GM21619 (cell line): ENCODE measurements at regions not wholly inside any gene's neighbourhood (a gene's known extent, or its start where the extent isn't known, plus 50 kb on each side); places are given as distances from the start of the nearest gene placed in this dataset.

Experiments used
- ATAC-seq: cut with Tn5 transposase; IDR thresholded peaks from one replicate; pipeline ENCODE4 v1.9.1; 2021; ENCODE audit not compliant: unreplicated experiment

DNA sequence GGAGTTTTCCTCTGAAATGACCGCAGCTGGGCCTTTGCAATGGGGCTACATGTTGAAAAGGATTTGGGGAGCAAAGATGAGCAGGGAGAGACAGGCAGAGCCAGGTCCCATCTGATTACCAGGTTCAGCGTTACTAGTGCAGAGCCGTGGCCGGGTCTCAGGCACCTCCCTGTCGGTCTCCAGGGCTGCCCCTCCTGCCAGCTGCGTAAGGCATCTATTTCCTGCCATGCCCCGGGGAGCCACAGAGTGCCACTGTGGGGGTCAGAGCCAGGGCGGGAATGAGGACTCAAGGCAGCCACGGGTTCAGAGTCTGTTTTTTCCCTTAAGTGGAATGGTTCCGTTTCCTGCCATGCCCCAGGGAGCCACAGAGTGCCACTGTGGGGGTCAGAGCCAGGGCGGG is 382.6 kb upstream of the SHH start:
- ATAC-seq: no peak

DNA sequence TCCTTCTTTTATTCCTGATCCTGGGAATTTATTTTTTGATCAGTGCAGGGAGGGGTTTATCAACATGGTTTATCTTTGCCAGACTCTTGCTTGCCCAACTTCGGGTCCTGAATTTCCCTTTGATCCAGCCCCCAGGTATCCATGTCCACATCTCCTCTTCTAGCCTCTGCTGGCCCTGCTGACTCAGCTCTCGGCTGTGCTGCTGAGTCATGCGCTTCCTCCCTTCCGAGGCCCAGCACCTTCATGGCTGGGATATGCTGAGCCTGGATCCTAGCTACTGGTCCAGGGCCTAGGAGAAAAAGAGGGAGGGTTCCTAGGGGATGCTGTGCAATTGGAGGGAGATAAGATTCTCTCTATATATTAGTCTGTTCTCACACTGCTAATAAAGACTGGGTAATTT is 380.7 kb upstream of the SHH start:
- ATAC-seq: no peak

DNA sequence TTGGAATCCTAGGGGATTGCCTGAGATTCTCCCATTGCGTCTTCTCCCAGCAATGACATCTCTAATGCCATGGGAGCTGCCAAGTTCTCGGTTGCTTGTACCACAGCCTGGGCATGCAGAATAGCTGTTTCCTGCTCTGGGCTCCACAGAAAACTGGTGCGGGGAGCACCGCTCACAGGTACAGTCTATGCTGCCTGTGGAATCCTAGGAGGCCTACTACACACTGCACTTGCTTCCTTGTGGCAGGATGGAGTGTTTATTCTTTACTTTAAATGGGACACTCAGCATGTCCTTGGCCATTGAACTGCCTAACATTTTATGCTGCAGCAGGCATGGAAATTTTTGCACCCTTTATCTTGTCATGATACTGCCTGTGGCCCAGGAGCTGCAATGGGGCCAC is 378.8 kb upstream of the SHH start:
- ATAC-seq: no peak

DNA sequence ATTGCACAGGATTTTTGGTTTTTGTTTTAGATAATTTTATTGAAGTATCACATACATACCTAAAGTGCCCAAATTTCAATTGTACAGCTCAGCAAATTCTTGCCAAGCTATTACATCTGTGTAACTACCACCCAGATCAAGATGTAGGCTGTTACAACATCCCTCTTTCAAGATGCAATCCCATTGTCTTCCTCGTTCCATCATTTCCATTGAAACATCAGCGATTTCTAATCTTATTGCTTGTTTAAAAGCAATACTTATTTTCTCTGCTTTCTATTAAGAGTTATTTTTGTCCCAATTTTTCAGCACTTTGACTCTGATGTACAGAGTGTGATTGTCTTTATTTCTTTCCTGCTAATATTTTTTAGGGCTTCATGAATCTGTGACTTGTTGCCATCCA is 372.8 kb upstream of the SHH start:
- no peak for ATAC-seq

DNA sequence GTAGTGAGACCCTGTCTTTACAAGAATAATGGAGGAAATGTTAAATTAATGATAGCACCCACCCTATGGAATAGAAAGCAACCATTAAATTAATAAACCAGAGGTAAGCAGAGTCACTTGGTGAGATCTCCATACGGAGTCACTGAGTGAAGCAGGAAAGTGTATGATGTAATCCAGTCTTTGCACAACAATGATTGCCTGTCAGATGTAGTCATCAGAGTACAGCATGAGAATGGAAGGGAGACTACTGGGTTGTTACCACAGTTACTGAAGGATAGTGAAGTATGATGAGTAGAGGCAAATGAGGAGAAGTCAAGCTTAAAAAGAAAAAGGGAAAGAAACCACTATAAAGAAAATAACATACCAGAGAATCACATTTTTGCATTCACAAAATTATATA is 371.9 kb upstream of the SHH start:
- no peak for ATAC-seq

DNA sequence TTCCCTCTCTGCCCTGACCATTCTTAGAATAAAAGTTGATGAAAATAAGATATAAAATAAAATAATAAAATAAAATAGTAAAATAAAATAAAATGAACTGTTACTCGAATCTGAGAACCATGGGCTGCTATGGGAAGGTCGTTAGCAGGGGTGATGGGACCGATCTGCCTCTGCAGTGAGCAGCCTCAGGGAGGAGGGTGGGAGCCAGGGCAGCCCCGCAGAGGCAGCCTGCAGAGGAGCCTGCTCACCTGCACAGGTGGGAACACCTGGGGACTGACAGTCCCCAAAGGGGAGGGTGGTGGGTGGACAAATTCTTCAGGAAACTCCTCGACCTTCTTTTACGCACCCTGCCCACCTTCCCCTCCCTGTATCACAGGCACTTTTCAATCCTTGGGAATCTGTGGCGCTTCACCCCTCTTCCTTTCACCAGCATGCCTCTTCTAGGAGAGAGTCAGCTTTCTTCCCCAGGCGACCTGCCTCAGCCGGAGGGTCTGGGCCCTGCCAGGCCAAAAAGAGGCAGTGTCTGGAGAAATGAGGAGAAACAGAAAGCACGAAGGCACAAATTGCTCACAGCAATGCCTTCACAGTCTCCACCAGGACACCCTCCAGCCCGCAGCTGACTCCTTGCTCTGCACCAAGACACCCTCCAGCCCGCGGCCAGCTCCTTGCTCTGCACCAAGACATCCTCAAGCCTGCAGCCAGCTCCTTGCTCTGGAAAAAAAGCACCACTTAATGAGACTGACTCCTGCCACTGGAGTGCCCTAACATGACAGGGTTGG is 368.4 kb upstream of the SHH start:
- no peak for ATAC-seq

DNA sequence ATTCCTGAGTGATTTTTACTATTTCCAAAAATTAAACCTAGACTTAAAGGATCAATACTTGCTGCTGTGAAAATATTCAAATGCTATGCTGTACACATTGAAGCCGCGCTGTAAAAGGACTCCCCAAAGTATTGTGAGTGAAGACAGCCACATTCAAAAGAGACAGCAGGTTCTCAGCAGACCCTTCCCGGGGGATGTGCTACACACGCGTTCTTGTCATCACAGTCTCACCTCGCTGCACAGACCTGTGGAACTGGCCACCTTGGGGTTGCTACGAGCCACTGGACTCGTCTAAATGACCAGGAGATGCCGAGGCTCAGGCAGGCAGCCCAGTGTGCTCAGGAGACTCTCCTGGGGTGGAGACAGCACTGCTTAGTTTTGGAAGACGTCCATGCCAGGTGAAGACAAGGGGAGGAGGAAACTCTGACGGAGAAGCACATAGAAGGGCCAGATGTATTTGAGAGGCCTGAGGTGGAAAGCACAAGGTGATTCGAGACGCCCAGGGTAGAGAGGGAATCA is 367.7 kb upstream of the SHH start:
- ATAC-seq: no peak

DNA sequence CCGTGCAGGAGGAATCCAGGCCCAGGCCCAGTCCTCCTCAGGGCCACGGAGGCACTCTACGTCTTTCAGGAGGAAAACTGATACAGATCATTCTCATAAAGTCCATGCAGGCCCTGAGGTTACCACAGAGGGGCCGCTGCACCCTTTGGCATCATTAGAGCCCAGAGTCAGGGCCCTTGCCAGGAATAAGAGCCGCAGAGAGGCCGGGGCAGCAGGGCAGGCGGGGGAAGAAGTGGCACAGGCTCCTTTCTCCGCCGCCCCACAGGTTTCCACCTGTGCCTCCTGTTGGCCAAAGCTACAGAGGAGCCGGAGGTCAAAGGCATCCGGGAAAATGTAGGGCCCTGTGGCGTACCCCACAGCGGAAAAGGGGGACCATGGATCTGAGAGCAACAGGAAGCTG is 366.6 kb upstream of the SHH start:
- no peak for ATAC-seq

DNA sequence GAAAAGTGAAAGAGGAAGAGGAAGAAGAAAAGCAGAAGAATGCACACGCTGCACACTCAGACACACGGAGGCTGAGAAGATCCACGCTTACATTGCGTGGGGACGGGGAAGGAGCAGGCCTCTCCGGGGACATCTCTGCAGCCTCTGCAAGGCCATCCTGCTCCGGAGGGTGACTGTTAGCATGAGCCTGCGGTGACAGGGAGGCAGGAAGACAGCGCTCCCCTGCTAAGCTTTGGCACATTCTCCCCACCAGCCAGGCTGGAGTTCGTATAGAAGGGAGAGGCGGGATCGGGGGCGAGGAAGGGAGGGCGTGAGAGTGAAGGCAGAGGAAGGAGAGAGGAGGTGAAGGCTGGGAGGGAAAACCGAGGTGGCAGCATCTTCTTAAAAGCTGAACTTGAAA is 366.0 kb upstream of the SHH start:
- no peak for ATAC-seq

DNA sequence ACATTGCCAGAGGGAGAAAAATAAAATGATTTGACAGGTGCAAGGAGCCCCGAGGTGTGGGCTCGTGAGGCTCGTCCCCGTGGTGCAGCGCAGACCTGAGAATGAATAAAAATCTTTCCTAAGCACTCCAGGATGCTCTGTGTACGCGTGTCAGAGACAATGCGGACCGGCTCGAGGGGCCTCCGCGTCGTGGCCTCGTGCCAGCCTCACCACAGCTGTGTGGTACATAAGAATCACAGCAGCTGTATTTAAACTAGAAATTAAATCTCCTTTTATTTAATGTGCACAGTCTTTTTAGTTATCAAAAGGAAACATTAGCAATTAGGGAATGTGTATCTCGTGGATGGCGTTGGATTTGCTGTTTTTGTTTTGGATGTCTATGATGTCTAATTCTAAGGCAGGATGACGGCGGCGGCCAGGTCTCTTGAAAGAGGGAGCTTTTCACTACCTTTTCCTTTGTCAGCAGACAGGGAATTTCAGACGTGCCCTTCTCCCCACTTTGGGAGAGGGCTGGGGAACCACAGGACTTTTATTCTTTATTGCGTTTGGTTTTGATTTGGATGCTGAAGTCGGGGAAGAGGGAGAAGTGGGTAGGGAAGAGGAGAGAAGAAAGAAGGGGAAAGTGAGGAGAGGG is 365.3 kb upstream of the SHH start:
- ATAC-seq: no peak

DNA sequence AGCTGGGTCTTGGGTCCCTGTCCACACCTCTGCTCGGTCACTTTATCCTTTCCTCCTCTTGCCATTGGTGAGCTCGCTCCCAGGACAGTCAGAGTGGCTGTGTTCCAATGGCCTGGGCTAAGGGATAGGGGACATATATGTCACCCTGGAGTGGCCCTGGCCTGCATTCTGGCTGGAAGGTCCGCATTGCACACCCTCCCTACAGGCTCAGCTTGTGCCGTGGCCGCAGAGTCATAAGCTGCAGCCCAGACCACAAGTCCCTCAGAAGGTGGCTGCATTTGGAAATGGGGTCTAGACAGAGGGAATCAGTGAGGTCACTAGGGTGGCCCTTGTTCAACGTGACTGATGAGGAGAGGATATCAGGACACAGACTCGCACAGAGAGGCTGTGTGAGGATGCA is 363.8 kb upstream of the SHH start:
- ATAC-seq: no peak

DNA sequence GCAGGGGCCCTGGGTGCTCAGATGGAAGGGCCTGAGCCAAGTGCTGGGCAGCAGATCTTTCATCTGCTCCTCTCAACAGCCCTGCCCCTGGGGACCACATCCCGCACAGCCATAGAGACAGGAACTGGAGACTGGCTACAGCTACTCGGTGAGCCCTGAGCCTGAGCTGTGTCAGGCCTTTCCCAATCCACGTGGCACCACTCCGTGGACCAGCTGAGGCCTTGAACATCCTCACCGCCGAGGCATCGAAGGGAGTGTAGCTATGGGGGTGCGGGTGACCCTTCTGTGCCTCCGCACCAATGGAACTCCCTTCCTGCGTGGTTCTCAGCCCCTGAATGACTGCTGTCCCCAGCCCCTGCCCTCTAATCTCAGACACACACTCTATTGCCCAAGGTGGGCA is 362.7 kb upstream of the SHH start:
- no peak for ATAC-seq

DNA sequence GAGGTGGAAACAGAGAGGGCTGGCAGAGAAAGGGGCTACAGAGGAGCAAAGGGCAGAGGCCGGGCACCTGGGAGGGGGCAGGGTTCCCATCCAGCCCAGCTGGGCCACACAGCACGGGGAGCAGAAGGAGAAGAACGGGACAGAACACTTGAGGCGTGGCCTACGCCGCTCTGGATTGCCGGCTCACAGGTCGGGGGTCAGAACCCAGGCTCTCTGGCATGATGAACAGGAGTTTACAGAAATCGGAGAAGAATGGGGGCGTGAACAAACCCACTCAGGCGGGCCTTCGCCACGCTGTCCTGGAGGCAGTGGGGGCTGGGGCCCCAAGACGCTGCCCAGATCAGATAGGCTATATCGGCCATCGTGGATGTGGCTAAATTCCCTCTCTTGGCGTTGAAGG is 362.2 kb upstream of the SHH start:
- ATAC-seq: no peak

DNA sequence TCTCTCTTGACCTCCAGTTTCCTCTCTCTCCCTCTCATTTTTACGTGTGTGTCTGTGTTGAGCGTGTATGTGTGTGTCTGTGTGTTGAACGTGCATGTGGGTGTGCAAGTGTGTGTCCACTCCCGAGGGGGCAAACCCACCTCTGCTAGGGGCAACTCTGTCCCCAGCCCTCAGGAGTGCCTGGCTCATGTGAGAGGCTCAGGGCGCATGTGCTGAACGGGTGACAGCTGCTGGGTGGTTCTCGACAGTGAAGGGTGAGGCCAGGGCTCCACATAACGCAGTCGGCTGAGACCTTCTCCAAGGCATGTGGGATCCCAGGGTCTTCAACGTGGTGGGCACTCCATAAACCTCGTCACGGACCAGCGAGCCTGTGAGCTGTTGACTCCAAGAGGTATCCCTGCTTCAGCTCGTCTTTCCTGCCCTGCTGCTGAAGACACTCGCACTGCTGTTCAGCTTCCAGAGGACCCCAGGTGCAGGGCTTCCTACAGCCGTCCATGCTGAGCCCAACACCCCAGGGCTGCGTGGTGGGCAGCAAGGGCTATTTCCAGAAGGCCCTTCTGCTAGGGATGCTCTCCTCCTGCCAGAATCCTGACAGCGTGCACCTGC is 361.6 kb upstream of the SHH start:
- no peak for ATAC-seq

DNA sequence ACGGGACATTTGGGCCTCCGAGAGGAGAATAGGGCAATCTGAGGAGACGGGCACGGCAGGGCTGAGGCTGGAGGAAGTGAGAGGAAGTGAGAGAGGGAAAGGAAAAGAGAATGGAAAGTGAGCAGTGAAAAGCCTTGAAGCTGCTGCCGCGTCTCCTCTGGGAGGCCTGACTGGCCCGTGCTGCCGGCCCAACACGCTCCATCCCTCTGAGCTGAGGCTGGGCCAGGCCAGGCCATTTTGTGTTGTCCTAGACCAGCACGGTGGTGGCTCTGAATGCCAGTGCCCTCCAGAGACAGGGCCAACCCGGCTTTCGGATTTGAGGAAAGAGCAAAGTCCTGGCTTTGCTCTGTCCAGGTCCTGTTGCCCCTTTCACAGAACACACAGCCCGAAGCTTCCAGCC is 361.1 kb upstream of the SHH start:
- no peak for ATAC-seq

DNA sequence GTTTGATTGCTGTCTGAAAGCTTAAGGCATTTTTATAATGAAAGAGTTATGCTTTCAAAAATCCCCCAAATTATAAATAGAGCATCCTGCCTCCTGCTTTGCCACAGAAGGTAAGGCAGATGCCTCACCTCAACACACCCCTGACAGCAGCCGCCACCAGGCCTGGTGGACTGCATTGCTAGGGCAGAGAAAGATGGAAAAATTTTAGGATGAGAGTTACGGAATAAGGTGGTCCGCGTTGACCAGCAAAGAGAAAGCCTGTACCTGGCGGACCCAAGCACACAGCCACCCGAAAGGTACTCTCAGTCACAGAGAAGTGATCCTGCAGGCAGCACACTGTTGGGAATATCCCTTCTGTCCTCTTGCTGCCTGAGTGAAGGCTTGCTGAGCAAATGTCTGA is 360.4 kb upstream of the SHH start:
- no peak for ATAC-seq

DNA sequence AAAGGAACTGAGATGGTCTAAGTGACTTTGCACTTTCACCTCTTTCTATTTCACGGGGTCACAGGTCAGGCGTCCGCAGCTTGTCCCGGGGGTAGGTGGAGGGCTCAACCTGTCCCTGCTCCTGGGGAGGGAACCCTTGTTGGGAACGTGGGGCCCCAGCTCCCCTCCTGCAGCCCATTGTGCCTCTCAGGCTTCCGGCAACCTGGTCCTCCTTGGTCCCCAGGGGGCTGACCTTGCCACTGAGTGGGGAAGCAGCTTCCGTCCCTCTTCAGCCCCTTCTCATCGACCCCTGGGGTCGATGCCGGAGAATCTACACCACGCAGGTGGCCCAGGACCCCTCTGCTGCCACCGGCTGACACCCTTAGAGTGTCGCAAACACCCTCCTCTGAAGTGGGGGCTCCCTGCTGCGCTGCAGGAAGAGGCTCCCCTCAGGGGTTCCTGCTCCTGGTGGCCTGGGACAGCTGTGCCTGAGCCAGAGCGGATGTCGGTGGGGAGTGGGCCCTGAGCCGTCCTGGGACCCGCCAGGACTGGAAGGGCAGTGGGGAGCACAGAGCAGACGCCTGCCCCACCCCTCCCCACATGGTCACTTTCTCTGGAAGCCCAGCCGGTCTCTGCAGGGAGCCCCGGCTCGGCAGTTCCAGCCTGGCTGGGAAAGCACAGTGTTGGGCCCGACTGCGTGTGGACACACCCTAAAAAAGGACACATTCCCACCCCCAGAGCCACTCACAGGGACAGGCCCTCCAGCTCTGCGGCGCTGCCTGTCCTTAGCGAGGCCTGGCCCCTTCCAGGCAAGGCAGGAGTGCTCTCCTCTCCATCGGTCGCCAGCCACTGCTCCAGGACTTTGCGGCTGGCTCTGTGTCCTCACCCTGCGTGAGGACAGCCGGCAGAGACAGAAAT is 357.5 kb upstream of the SHH start:
- no peak for ATAC-seq

DNA sequence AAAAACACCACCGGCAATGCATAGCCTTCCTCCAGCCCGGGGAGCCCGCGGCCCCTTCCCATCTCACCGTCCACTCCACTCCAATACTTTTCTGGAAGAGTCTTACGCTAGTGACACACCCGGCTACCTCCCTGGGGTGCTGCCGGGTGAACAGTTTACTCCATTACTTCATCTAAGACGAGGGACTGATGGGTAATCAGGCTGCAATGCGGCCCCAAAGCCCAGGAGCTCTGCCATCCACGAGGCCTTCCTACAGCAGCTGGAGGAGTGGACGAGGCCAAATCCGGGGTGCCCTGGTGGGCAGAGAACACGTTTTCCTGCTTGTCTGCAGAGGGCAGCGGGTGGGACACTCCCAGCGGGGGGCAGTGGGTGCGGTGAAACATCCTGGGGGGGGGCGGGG is 356.2 kb upstream of the SHH start:
- no peak for ATAC-seq

DNA sequence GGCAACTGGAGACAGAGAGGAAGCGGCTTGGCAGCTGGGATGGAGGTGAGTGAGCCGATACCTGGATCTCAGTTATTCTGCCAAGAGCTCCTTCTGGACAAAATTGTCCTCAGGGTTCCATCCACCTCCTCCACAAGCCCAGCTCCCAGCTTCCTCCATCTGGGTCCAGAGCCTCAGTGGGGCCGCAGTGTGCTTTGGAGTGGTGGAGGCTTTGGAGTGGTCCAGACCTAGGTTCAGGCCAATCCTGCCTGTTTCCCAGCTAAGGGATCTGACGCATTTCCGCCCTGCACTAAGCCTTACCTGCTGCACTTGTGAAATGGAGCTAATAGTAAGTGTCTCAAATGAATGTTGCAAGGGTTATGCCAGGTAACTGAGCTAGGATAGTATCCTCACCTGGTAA is 355.7 kb upstream of the SHH start:
- no peak for ATAC-seq

DNA sequence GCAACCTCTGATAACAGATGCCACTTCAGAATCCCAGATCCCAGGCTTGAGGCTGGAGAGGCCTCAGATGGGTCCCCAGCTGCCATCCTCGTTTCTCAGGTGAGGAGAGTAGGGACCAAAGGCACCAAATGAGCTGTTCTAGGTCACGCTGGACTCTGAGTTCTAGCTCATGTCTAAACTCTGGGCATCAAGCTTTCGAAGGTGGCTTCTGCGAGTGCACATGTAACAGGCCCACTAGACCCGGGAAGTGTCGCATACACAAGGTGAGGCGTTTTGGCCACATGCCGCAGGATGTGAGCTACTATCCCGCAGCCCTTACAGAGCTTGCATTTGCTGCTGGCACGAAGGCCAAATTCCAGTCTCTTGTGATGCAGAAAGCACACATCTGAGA is 355.1 kb upstream of the SHH start:
- no peak for ATAC-seq

DNA sequence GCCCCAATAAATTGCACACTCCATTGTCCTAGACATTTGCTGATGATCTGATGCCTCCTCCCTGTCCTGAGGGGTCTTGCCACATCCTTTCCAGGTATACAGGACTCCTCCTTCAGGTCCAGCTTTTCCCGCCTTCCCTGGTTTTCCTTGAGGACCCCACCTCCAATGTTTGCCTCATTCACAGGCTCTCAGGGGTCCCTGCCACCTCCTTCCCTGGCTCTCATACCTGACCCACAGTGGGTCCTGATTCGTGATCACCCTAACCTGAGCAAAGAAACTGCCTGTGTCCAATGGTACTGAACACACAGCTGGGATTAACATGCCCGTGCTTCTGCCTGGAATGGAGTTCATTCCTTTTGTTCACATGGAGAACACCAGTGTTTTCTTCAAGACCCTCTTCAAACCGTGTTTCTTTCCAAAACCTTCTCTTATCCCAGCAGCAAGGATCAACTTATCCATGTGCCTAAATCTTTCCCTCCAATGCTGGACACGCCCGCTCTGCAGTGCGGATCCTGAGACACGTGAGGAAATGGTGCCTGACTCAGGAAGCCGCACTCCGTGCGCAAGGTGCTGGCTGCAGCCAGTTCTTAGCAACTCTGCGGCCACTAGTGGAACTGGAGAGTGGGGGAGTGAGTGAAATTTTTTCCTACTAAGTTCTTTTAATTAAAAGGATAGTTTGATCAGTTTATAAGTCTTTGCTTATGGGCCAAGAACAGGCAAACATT is 354.6 kb upstream of the SHH start:
- ATAC-seq: no peak
